T-cell (primary cell): ENCODE measurements at regions not wholly inside any gene's neighbourhood (a gene's known extent, or its start where the extent isn't known, plus 50 kb on each side); places are given as distances from the start of the nearest gene placed in this dataset.

Experiments
- ATAC-seq, 4 experiments: fragments of 200-7000 bp in 3 of 4; fragments of 150-1000 bp in 1 of 4; cut with Tn5 transposase; replicated peaks in 1 of 4; 1 replicate in 3 of 4; 2 replicates in 1 of 4; pipeline ENCODE4 v1.10.0; 2021; ENCODE audit warnings: moderate library complexity in 3 of 4, mild to moderate bottlenecking in 2 of 4, moderate number of reproducible peaks in 1 of 4
- CTCF ChIA-PET, 2 donors: fragments of 300-600 bp; sonication (Branson Sonifier 250); formaldehyde crosslinking; loops; one replicate each; lab custom pipeline; 2022; ENCODE audit warnings: antibody characterized with exemption in 2 of 2; lab: Charles Lee
- POLR2A ChIA-PET, 2 donors: fragments of 300-600 bp; sonication (Branson Sonifier 250); formaldehyde crosslinking; loops; one replicate each; lab custom pipeline; 2022; ENCODE audit warnings: antibody characterized with exemption in 2 of 2; lab: Charles Lee
- DNase-seq, 35 experiments: peaks; one replicate each; pipeline versions ENCODE4 v3.0.0 to v3.0.0-alpha.2; 2013 to 2023
- H3K27ac ChIP-seq: one replicate; pipeline ENCODE4 v1.5.1; 2013; ENCODE audit warnings: low read length
- H3K27me3 ChIP-seq, 2 experiments: replicated peaks in 1 of 2; 1 replicate in 1 of 2; 2 replicates in 1 of 2; pipeline versions ENCODE4 v1.6.1 to v1.7.0; 2013; ENCODE audit warnings: low read length in 1 of 2, mixed read lengths in 1 of 2; ENCODE audit not compliant: control insufficient read depth in 2 of 2, insufficient read depth in 2 of 2; ENCODE audit errors: extremely low read depth in 1 of 2
- H3K36me3 ChIP-seq, 2 donors: 1 replicate in 1 of 2; 2 replicates in 1 of 2; pipeline versions ENCODE4 v1.6.1 to v1.7.0; 2013; ENCODE audit warnings: low read length in 1 of 2; ENCODE audit not compliant: control insufficient read depth in 2 of 2, insufficient read depth in 1 of 2; ENCODE audit errors: extremely low read depth in 1 of 2
- H3K4me1 ChIP-seq, 2 experiments: 1 replicate in 1 of 2; 2 replicates in 1 of 2; pipeline versions ENCODE4 v1.6.1 to v1.7.0; 2013; ENCODE audit warnings: low read length in 2 of 2, mixed read lengths in 1 of 2; ENCODE audit not compliant: insufficient read depth in 2 of 2, control insufficient read depth in 1 of 2; ENCODE audit errors: extremely low read depth in 1 of 2
- H3K4me3 ChIP-seq, 2 donors: 1 replicate in 1 of 2; 2 replicates in 1 of 2; pipeline versions ENCODE4 v1.5.1 to v1.7.0; 2013; ENCODE audit warnings: mild to moderate bottlenecking in 2 of 2, low read length in 1 of 2, moderate library complexity in 1 of 2; ENCODE audit not compliant: control insufficient read depth in 1 of 2; ENCODE audit errors: extremely low read depth in 1 of 2
- H3K9me3 ChIP-seq: 2 replicates; pipeline ENCODE4 v1.7.0; 2013
- H3K27ac Mint-ChIP-seq, 2 donors: one replicate each; pipeline ENCODE4 v1.8.0; 2020 to 2021; ENCODE audit warnings: mild to moderate bottlenecking in 2 of 2, mixed read lengths in 2 of 2
- H3K27me3 Mint-ChIP-seq, 2 donors: one replicate each; pipeline ENCODE4 v1.8.0; 2021 to 2022; ENCODE audit warnings: mixed read lengths in 2 of 2
- H3K36me3 Mint-ChIP-seq: one replicate; pipeline ENCODE4 v1.8.0; 2021; ENCODE audit warnings: mixed read lengths
- H3K4me1 Mint-ChIP-seq, 3 donors: one replicate each; pipeline ENCODE4 v1.8.0; 2020 to 2022; ENCODE audit warnings: mixed read lengths in 3 of 3, mild to moderate bottlenecking in 1 of 3
- H3K4me3 Mint-ChIP-seq, 3 donors: one replicate each; pipeline ENCODE4 v1.8.0; 2020 to 2022; ENCODE audit warnings: mild to moderate bottlenecking in 3 of 3, mixed read lengths in 3 of 3, moderate library complexity in 3 of 3
- H3K9me3 Mint-ChIP-seq, 3 donors: one replicate each; pipeline ENCODE4 v1.8.0; 2020 to 2022; ENCODE audit warnings: mixed read lengths in 3 of 3
- WGBS: methylation state at CpG from one replicate; pipeline ENCODE4 v1.1.5; 2013; ENCODE audit warnings: missing lambda C conversion rate; ENCODE audit not compliant: insufficient coverage; 5-methylcytosine and 5-hydroxymethylcytosine counted together

- Mint-ChIP-seq H3K36me3 (peaks cover 3% of the 10 kb centered on the region), H3K4me1 (no peaks in the 10 kb centered on the region), H3K27ac (no peak overlapping the region), H3K4me3 (no peak overlapping the region), H3K9me3 (peaks cover 0 to 3% (median 1%) of the 10 kb centered on the region in 3 donors), H3K27me3 (peaks cover 0 to 3% of the 10 kb centered on the region in 2 donors)
- ChIA-PET CTCF (no interaction called here), POLR2A (no interaction called here)
- ATAC-seq (no peak), DNase-seq (no peak)
- no peak overlapping the region for H3K27ac ChIP-seq
- WGBS = 40% methylated on average over 1 of the region's 2 CpGs
- H3K27me3 ChIP-seq = no peaks in the 10 kb centered on the region
- no peak overlapping the region for H3K4me3 ChIP-seq
- H3K4me1 ChIP-seq = no peaks in the 10 kb centered on the region
- no peaks in the 10 kb centered on the region for H3K9me3 ChIP-seq
- H3K36me3 ChIP-seq = no peaks in the 10 kb centered on the region
Measured at GRCh38 chr4:11564021-11564420, 135.3 kb upstream of the HS3ST1 start.

GRCh38 chr4:11549525-11549924, 120.8 kb upstream of the HS3ST1 start:
- no peaks in the 10 kb centered on the region for H3K9me3 ChIP-seq
- Mint-ChIP-seq H3K9me3 (no peaks in the 10 kb centered on the region), H3K27ac (no peak overlapping the region), H3K4me1 (no peaks in the 10 kb centered on the region), H3K36me3 (no peaks in the 10 kb centered on the region), H3K4me3 (no peak overlapping the region), H3K27me3 (peaks cover 9 to 11% of the 10 kb centered on the region in 2 donors)
- ChIA-PET CTCF (no interaction called here), POLR2A (no interaction called here)
- H3K4me3 ChIP-seq = no peak overlapping the region
- no peaks in the 10 kb centered on the region for H3K36me3 ChIP-seq
- H3K4me1 ChIP-seq = no peaks in the 10 kb centered on the region
- no peak overlapping the region for H3K27ac ChIP-seq
- DNase-seq (no peak), ATAC-seq (no peak)
- H3K27me3 ChIP-seq = peaks cover 0 to 3% of the 10 kb centered on the region in 2 experiments

DNA sequence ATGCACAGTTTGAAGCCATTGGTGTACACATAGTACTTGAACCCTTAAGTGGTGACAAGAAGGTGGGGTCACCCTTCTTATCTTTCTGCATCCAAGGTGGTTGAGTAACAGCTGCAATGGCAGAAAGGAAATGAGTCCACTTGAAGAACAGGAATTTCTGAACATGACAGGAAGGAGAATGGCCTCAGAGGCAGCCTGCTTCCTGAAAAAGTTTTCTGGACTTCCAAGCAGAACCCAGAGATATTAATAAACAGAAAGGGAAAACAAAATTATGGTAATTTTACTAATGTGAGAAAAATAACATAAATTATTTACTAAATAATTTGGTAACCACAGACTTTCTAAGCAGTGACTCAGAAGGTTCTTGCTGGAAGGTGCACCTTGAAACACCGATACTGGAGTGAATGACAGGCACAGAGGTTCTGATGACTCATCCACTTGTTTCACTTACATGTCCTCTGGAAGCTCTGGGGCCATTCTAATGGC, 119.9 kb upstream of the HS3ST1 start:
- no peak overlapping the region for H3K27ac ChIP-seq
- ATAC-seq (no peak), DNase-seq (no peak)
- Mint-ChIP-seq H3K9me3 (no peaks in the 10 kb centered on the region), H3K4me3 (no peak overlapping the region), H3K27ac (no peak overlapping the region), H3K36me3 (no peaks in the 10 kb centered on the region), H3K4me1 (peaks cover 0 to 2% (median 0%) of the 10 kb centered on the region in 3 donors), H3K27me3 (peaks cover 2 to 6% of the 10 kb centered on the region in 2 donors)
- H3K27me3 ChIP-seq = peaks cover 0 to 3% of the 10 kb centered on the region in 2 experiments
- ChIA-PET POLR2A (no interaction called here), CTCF (no interaction called here)
- WGBS = 11% methylated on average over 1 of the region's 1 CpG
- no peak overlapping the region for H3K4me3 ChIP-seq
- H3K4me1 ChIP-seq = no peaks in the 10 kb centered on the region
- no peaks in the 10 kb centered on the region for H3K9me3 ChIP-seq
- H3K36me3 ChIP-seq = no peaks in the 10 kb centered on the region

DNA sequence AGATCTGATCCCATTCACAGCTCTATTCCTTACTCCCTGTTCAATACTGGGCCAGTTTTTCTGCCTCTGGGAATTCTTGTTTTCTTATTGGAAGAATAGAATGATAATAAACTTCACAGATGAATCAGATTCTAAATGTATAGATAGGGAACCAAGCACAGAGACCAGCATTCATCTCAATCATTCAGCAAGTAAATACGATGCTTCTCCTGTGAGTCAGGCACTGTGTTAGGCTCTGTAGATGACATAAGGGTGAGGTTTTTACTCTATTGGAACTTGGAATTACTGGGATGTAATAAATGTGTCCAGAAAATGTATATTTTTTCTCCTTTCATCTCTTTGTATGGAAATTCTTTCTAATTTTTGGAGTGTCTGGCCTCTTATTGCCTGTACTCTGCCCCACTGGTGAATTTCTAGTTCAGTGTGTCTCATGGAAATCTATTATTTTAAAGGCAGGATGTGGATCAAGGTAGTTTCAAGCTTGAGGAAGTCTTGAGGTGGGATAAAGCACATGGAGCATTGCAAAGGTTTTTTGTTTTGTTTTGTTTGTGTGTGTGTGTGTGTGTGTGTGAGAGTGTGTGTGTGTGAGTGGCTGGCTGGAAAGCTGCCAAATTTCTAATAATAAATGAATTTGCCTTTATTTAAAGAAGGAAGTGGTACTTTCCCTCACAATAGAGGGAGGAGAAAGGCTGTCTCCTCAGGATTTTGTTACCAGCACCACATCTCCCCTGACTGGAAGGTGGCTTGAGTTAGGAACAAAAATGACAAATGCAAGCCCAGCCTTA, 117.9 kb upstream of the HS3ST1 start:
- no peak overlapping the region for H3K27ac ChIP-seq
- Mint-ChIP-seq H3K36me3 (no peaks in the 10 kb centered on the region), H3K4me3 (no peak overlapping the region), H3K27ac (no peak overlapping the region), H3K9me3 (no peaks in the 10 kb centered on the region), H3K4me1 (peaks cover 0 to 2% (median 0%) of the 10 kb centered on the region in 3 donors), H3K27me3 (peaks cover 2 to 6% of the 10 kb centered on the region in 2 donors)
- H3K4me3 ChIP-seq = no peak overlapping the region
- no peaks in the 10 kb centered on the region for H3K9me3 ChIP-seq
- H3K27me3 ChIP-seq = peaks cover 0 to 3% of the 10 kb centered on the region in 2 experiments
- ATAC-seq (no peak), DNase-seq (no peak)
- no CpG with 5 or more reads among the region's 1 CpG for WGBS
- no peaks in the 10 kb centered on the region for H3K36me3 ChIP-seq
- no peaks in the 10 kb centered on the region for H3K4me1 ChIP-seq
- ChIA-PET POLR2A (no interaction called here), CTCF (no interaction called here)

GRCh38 chr4:11545651-11546050, 117.0 kb upstream of the HS3ST1 start:
- WGBS = 80% methylated on average over 1 of the region's 3 CpGs
- no peak overlapping the region for H3K27ac Mint-ChIP-seq
- H3K27me3 Mint-ChIP-seq = peaks cover 2 to 6% of the 10 kb centered on the region in 2 donors
- ChIA-PET POLR2A (no interaction called here), CTCF (no interaction called here)
- Histone ChIP-seq H3K4me3 (no peak overlapping the region), H3K9me3 (no peaks in the 10 kb centered on the region), H3K27me3 (peaks cover 0 to 3% of the 10 kb centered on the region in 2 experiments), H3K36me3 (no peaks in the 10 kb centered on the region), H3K27ac (no peak overlapping the region), H3K4me1 (no peaks in the 10 kb centered on the region)
- no peaks in the 10 kb centered on the region for H3K36me3 Mint-ChIP-seq
- H3K4me3 Mint-ChIP-seq = no peak overlapping the region
- H3K9me3 Mint-ChIP-seq = no peaks in the 10 kb centered on the region
- peaks cover 0 to 2% (median 0%) of the 10 kb centered on the region in 3 donors for H3K4me1 Mint-ChIP-seq
- DNase-seq (no peak), ATAC-seq (no peak)

GRCh38 chr4:11544211-11544610, 115.5 kb upstream of the HS3ST1 start:
- no peak overlapping the region for H3K4me3 ChIP-seq
- H3K4me1 ChIP-seq = no peaks in the 10 kb centered on the region
- H3K27ac ChIP-seq = no peak overlapping the region
- peaks cover 0 to 2% (median 0%) of the 10 kb centered on the region in 3 donors for H3K4me1 Mint-ChIP-seq
- H3K9me3 ChIP-seq = no peaks in the 10 kb centered on the region
- no peak for ATAC-seq
- POLR2A ChIA-PET = no interaction called here
- H3K36me3 Mint-ChIP-seq = no peaks in the 10 kb centered on the region
- DNase-seq = no peak
- CTCF ChIA-PET = no interaction called here
- H3K27me3 Mint-ChIP-seq = peaks cover 2 to 6% of the 10 kb centered on the region in 2 donors
- no peak overlapping the region for H3K4me3 Mint-ChIP-seq
- H3K27me3 ChIP-seq = peaks cover 0 to 3% of the 10 kb centered on the region in 2 experiments
- no peak overlapping the region for H3K27ac Mint-ChIP-seq
- H3K36me3 ChIP-seq = no peaks in the 10 kb centered on the region
- no peaks in the 10 kb centered on the region for H3K9me3 Mint-ChIP-seq
